GM12878 (cell line): ENCODE measurements at regions not wholly inside any gene's neighbourhood (a gene's known extent, or its start where the extent isn't known, plus 50 kb on each side); places are given as distances from the start of the nearest gene placed in this dataset.

Source experiments
- CHD2 ChIP-seq: IDR thresholded peaks from 2 replicates; pipeline ENCODE4 v1.6.1; 2011; ENCODE audit warnings: low read depth, low read length, improper control_type of control experiment, borderline replicate concordance
- EGR1 ChIP-seq, 2 experiments: IDR thresholded peaks; 1 replicate in 1 of 2; 2 replicates in 1 of 2; pipeline ENCODE4 v1.6.1; 2011 to 2012; ENCODE audit warnings: low read depth in 2 of 2, low read length in 2 of 2, borderline replicate concordance in 1 of 2, mild to moderate bottlenecking in 1 of 2, moderate library complexity in 1 of 2
- HCFC1 ChIP-seq: fragments of 150-350 bp; IDR thresholded peaks from 2 replicates; pipeline ENCODE4 v1.6.1; 2014; ENCODE audit warnings: low read length
- HSF1 ChIP-seq: fragments of 150-350 bp; IDR thresholded peaks from 2 replicates; pipeline ENCODE4 v1.6.1; 2014; ENCODE audit warnings: mild to moderate bottlenecking, low read depth, low read length
- IKZF1 ChIP-seq: fragments of 450-650 bp; conservative IDR thresholded peaks from 2 replicates; pipeline ENCODE4 v1.6.1; 2017; ENCODE audit warnings: antibody characterized with exemption, mild to moderate bottlenecking
- IRF4 ChIP-seq: IDR thresholded peaks from 2 replicates; pipeline ENCODE4 v1.6.1; 2011; ENCODE audit warnings: low read depth, low read length
- JUNB ChIP-seq: IDR thresholded peaks from 2 replicates; pipeline ENCODE4 v1.6.1; 2016; ENCODE audit warnings: antibody characterized with exemption, mild to moderate bottlenecking
- MYC ChIP-seq: IDR thresholded peaks from 2 replicates; pipeline ENCODE4 v1.6.1; 2011; ENCODE audit warnings: mild to moderate bottlenecking, low read length, moderate library complexity, inconsistent platforms; ENCODE audit not compliant: insufficient read depth, insufficient replicate concordance, insufficient read length, severe bottlenecking
- NKRF ChIP-seq: fragments of 450-650 bp; conservative IDR thresholded peaks from 2 replicates; pipeline ENCODE4 v1.6.1; 2017; ENCODE audit warnings: mild to moderate bottlenecking, moderate library complexity
- SMAD1 ChIP-seq: fragments of 450-650 bp; IDR thresholded peaks from 2 replicates; pipeline ENCODE4 v1.6.1; 2018; ENCODE audit warnings: mild to moderate bottlenecking, low read depth; ENCODE audit not compliant: partially characterized antibody
- TCF12 ChIP-seq: IDR thresholded peaks from 2 replicates; pipeline ENCODE4 v1.6.1; 2011; ENCODE audit warnings: low read depth, mild to moderate bottlenecking, low read length
- YBX1 ChIP-seq: fragments of 450-650 bp; IDR thresholded peaks from 2 replicates; pipeline ENCODE4 v1.6.1; 2016; ENCODE audit warnings: antibody characterized with exemption
- ZBTB4 ChIP-seq: fragments of 450-650 bp; formaldehyde crosslinking; IDR thresholded peaks from 2 replicates; pipeline ENCODE4 v1.4.0; 2022; ENCODE audit warnings: mild to moderate bottlenecking, moderate library complexity

- TF ChIP-seq ZBTB4 (CRISPR knock-in tag) = no peak
- no peak for TF ChIP-seq YBX1
- no peak for TF ChIP-seq HSF1
- no peak for TF ChIP-seq HCFC1
- no peak for TF ChIP-seq IRF4
- no peak for TF ChIP-seq CHD2
- no peak for TF ChIP-seq EGR1 (IDR thresholded peaks at IDR 0.05; ENCODE audit: borderline replicate concordance in 1 of 2, low read depth in 2 of 2, low read length in 2 of 2)
- TF ChIP-seq NKRF = no peak
- no peak for TF ChIP-seq IKZF1
- no peak for TF ChIP-seq SMAD1
- no peak for TF ChIP-seq MYC
- no peak for TF ChIP-seq TCF12
- no peak for TF ChIP-seq JUNB
Observed at GRCh38 chr22:49164773-49165320, 662.8 kb downstream of the BRD1 start (continued).
